ENCODE measurements at regions not wholly inside any gene's neighbourhood (a gene's known extent, or its start where the extent isn't known, plus 50 kb on each side); places are given as distances from the start of the nearest gene placed in this dataset.

DNA sequence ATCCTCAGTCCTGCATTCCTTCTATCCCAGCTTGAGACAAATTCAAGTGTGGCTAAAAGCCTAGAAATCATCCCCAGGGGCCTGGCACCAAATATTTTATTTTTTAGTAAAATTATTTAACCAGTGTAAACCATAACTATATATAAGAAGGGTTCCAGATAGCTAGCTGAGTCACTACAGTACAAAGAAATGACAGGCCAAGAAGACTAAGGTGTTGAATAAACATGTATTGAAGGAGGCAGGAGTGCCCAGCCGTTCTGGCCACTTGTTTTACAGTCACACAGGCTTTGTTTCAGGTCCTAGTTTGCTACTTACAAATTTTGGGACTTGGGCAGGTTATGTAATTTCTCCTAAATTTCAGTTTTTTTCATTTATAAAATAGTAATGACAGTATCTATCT is 225.9 kb upstream of the PITX2 start:
- H3K9ac ChIP-seq (ENCODE audit: low read length), result no peak overlapping the region
- H3K4me1 ChIP-seq (ENCODE audit: insufficient read depth, low read length), result no peaks in the 10 kb centered on the region
- H3K27me3 ChIP-seq (ENCODE audit: control insufficient read depth in 1 of 2, insufficient read depth in 2 of 2, low read length in 2 of 2), result no peaks in the 10 kb centered on the region
- H3K4me3 ChIP-seq (ENCODE audit: low read depth in 1 of 2, low read length in 2 of 2), result no peak overlapping the region
- no peaks in the 10 kb centered on the region for H3K36me3 ChIP-seq (ENCODE audit: insufficient read depth, low read length)
- H3K9me3 ChIP-seq (ENCODE audit: low read length), result no peaks in the 10 kb centered on the region
- H3K27ac ChIP-seq (ENCODE audit: low read depth, low read length), result no peak overlapping the region

DNA sequence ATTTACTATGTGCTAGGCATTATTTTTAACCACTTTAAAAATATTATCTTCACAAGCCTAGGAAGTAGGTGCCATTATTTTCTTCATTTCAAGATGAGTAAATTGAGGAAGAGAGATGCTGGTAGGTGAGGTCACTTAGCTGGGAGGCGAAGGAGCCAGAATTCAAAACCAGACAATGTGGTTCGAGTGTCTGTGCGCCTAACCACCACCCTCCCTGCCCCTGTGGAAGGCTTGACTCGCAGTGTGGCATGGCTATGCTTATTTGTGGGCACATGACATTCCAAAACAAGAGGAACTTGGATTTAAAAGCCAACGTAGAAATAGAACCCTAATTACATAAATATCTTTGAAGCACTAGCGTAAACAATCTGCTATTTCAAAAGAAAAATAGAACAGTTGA is 226.6 kb upstream of the PITX2 start:
- no peaks in the 10 kb centered on the region for H3K36me3 ChIP-seq (ENCODE audit: insufficient read depth, low read length)
- no peak overlapping the region for H3K27ac ChIP-seq (ENCODE audit: low read depth, low read length)
- H3K4me1 ChIP-seq (ENCODE audit: insufficient read depth, low read length), result no peaks in the 10 kb centered on the region
- no peak overlapping the region for H3K9ac ChIP-seq (ENCODE audit: low read length)
- no peaks in the 10 kb centered on the region for H3K27me3 ChIP-seq (ENCODE audit: control insufficient read depth in 1 of 2, insufficient read depth in 2 of 2, low read length in 2 of 2)
- no peaks in the 10 kb centered on the region for H3K9me3 ChIP-seq (ENCODE audit: low read length)
- H3K4me3 ChIP-seq (ENCODE audit: low read depth in 1 of 2, low read length in 2 of 2), result no peak overlapping the region

DNA sequence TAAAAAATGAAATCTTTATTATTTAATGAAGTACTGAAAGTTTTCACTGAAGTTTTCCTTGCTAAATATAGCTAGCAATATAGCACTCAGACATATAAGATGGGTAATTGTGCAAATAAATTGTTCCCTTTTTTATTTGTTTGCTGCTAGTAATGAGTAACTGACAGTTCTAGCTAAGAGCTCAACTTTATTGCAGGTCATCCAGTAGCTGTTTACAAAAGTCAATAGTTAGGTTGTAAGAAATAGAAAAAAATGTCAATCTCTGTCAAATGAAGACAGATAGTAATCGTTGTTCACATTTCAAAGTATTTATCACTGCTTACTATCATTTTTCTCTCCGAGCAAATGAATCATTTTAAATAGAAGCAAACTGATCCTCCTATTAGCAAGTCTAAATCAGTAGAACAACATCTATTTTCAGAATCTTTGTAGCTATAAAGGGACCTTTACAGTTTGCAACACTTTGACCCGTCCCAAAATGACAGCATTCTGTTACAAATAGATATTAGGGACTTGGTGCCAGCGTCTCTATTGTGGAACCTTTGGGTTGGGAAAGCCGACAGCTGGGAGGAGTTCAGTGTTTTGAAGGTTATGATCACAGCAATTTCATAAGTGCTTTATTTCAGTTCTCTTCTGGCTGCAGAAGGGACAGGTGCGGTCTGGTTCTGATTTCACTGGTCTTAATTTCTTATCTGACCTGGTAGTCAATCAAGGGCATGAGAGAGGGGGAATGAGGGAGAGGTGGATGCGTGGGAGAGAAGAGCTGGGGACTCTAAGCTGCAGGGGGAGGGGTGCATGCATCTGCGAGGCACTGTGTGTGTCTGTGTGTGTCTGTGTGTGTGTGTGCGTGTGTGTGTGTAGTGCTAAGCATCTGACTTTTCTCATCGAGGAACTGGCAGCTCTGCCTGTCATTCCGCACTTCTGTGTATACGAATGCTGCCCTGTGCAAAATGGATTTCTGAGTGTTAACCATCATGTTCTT is 227.9 kb upstream of the PITX2 start:
- Histone ChIP-seq H3K36me3 (ENCODE audit: insufficient read depth, low read length) (no peaks in the 10 kb centered on the region), H3K9me3 (ENCODE audit: low read length) (no peaks in the 10 kb centered on the region), H3K9ac (ENCODE audit: low read length) (no peak overlapping the region), H3K4me1 (ENCODE audit: insufficient read depth, low read length) (no peaks in the 10 kb centered on the region), H3K27ac (ENCODE audit: low read depth, low read length) (no peak overlapping the region), H3K4me3 (ENCODE audit: low read depth in 1 of 2, low read length in 2 of 2) (no peak overlapping the region), H3K27me3 (ENCODE audit: control insufficient read depth in 1 of 2, insufficient read depth in 2 of 2, low read length in 2 of 2) (no peaks in the 10 kb centered on the region)

DNA sequence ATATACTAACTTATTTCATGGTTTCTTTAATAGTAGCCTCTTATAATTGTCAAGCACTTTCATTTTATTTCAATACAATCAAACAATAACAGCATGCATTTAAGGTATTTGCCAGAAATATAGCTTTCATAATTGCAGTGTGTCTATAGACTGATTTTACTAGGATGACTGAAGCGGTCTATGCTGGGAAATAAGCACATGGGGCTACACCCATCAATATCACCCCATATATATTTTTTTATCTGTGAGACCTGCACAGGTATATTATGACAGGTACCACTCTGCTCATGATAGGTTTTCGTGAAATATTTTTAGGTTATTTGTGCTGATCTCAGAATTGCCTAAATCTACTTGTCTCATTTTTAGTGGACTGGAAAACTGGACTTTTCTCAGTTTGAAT is 229.1 kb upstream of the PITX2 start:
- no peak overlapping the region for H3K9ac ChIP-seq (ENCODE audit: low read length)
- no peak overlapping the region for H3K4me3 ChIP-seq (ENCODE audit: low read depth in 1 of 2, low read length in 2 of 2)
- H3K9me3 ChIP-seq (ENCODE audit: low read length), result no peaks in the 10 kb centered on the region
- no peaks in the 10 kb centered on the region for H3K36me3 ChIP-seq (ENCODE audit: insufficient read depth, low read length)
- H3K27ac ChIP-seq (ENCODE audit: low read depth, low read length), result no peak overlapping the region
- H3K4me1 ChIP-seq (ENCODE audit: insufficient read depth, low read length), result no peaks in the 10 kb centered on the region
- H3K27me3 ChIP-seq (ENCODE audit: control insufficient read depth in 1 of 2, insufficient read depth in 2 of 2, low read length in 2 of 2), result no peaks in the 10 kb centered on the region

DNA sequence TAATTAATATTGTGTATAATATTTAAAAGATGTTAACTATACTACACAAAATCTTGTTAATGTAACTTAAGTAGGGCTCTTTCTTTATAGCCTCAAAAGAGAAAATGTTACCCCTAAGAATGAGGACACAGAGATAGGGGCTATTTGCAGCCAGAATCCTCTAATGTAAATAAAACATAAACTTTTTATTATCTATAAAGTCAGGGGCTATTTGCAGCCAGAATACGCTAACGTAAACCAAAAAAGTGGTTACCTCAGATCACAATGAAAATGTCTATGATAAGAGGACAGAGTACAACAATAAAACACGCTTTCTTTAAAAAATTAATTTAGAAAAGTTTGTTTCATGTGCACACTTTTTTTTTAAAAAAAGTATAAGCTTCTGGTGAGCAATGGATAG is 229.9 kb upstream of the PITX2 start:
- Histone ChIP-seq H3K36me3 (ENCODE audit: insufficient read depth, low read length) (no peaks in the 10 kb centered on the region), H3K27ac (ENCODE audit: low read depth, low read length) (no peak overlapping the region), H3K27me3 (ENCODE audit: control insufficient read depth in 1 of 2, insufficient read depth in 2 of 2, low read length in 2 of 2) (no peaks in the 10 kb centered on the region), H3K4me1 (ENCODE audit: insufficient read depth, low read length) (no peaks in the 10 kb centered on the region), H3K9me3 (ENCODE audit: low read length) (no peaks in the 10 kb centered on the region), H3K4me3 (ENCODE audit: low read depth in 1 of 2, low read length in 2 of 2) (no peak overlapping the region), H3K9ac (ENCODE audit: low read length) (no peak overlapping the region)

DNA sequence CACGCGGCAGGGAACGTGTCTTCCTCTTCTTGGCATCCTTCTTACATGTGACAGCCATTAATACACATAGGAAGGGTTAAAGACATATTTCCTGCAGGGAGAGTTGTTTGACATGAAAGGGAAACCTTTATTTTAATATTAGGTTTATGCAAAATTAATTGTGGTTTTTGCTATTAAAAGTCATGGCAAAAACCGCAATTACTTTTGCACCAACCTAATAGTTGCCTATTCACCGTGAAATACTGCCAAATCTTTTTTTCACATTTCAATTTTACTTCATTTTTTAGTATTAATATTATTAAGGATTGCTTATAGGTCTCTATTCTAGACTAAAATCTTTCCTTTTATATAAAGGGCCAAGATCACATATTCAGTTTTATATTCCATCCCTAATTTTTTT is 230.4 kb upstream of the PITX2 start:
- no peaks in the 10 kb centered on the region for H3K27me3 ChIP-seq (ENCODE audit: control insufficient read depth in 1 of 2, insufficient read depth in 2 of 2, low read length in 2 of 2)
- H3K4me3 ChIP-seq (ENCODE audit: low read depth in 1 of 2, low read length in 2 of 2), result no peak overlapping the region
- no peak overlapping the region for H3K27ac ChIP-seq (ENCODE audit: low read depth, low read length)
- no peak overlapping the region for H3K9ac ChIP-seq (ENCODE audit: low read length)
- H3K4me1 ChIP-seq (ENCODE audit: insufficient read depth, low read length), result no peaks in the 10 kb centered on the region
- H3K9me3 ChIP-seq (ENCODE audit: low read length), result no peaks in the 10 kb centered on the region
- no peaks in the 10 kb centered on the region for H3K36me3 ChIP-seq (ENCODE audit: insufficient read depth, low read length)

DNA sequence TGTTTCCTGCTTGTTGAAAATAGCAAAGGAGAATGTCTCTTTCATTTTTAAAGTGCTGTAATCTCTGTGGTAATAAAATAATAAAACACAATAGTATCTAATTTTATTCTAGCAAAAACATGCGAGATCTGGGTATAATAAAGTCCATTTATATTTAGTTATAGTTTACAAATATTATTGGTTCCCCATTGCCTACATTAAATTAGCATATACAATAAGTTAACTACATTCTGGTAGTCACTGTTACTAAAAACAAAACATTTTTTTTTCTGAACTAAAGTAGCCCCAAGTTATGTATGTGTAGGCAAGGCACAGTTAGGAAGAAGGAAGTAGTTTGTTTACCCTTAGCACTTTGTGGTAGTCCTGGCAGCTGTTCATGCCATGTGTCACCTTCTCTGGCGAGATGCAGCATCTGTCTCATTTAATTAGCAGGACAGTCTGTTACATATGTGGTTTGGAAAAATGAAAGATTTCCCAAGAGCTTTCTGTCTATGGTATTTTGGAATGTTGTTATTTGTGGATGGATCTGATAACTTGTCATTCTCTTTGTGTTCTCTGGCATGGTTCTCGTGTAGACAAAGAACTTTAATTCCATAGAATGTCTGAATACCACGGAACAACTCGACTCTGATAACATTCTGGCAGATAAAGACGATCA is 231.3 kb upstream of the PITX2 start:
- Histone ChIP-seq H3K4me1 (ENCODE audit: insufficient read depth, low read length) (no peaks in the 10 kb centered on the region), H3K9ac (ENCODE audit: low read length) (no peak overlapping the region), H3K4me3 (ENCODE audit: low read depth in 1 of 2, low read length in 2 of 2) (no peak overlapping the region), H3K27ac (ENCODE audit: low read depth, low read length) (no peak overlapping the region), H3K27me3 (ENCODE audit: control insufficient read depth in 1 of 2, insufficient read depth in 2 of 2, low read length in 2 of 2) (no peaks in the 10 kb centered on the region), H3K36me3 (ENCODE audit: insufficient read depth, low read length) (no peaks in the 10 kb centered on the region), H3K9me3 (ENCODE audit: low read length) (no peaks in the 10 kb centered on the region)

DNA sequence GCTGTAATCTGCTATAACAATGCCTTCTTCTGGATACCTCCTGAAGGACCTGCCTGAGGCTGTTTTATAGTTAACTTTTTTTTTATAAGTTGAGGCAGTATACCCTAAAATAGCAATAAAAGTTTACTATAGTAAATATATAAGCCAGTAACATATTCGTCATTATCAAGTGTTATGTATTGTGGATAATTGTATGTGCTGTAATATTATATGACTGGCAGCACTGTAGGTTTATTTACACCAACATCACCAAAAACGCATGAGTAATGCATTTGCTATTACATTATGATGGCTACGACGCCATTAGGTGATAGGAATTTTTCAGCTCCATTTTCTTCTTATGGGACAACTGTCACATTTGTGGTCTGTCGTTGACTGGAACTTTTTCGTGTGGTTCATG is 237.2 kb upstream of the PITX2 start:
- Histone ChIP-seq H3K27ac (ENCODE audit: low read depth, low read length) (no peak overlapping the region), H3K4me1 (ENCODE audit: insufficient read depth, low read length) (no peaks in the 10 kb centered on the region), H3K9ac (ENCODE audit: low read length) (no peak overlapping the region), H3K4me3 (ENCODE audit: low read depth in 1 of 2, low read length in 2 of 2) (no peak overlapping the region), H3K9me3 (ENCODE audit: low read length) (no peaks in the 10 kb centered on the region), H3K36me3 (ENCODE audit: insufficient read depth, low read length) (no peaks in the 10 kb centered on the region), H3K27me3 (ENCODE audit: control insufficient read depth in 1 of 2, insufficient read depth in 2 of 2, low read length in 2 of 2) (no peaks in the 10 kb centered on the region)

DNA sequence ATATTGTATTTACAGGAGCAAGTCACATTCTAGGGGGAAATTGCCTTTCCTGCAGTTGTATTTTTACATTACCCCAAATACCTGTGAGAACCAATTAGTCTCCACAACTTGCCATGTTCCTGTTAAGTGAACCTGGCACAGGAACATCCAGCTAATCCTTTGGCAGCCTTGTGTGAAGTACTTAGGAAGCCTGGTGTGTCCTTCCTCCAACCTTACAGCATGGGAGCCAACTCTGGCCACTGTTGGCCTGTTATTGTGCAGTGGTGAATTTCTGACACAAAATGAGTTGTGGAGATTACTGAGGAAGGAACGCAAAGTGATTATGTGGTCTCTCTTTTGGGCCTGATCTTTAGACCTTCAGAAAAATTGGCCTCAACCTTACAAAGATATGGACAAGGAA is 238.0 kb upstream of the PITX2 start:
- Histone ChIP-seq H3K36me3 (ENCODE audit: insufficient read depth, low read length) (no peaks in the 10 kb centered on the region), H3K9ac (ENCODE audit: low read length) (no peak overlapping the region), H3K9me3 (ENCODE audit: low read length) (no peaks in the 10 kb centered on the region), H3K4me1 (ENCODE audit: insufficient read depth, low read length) (no peaks in the 10 kb centered on the region), H3K27ac (ENCODE audit: low read depth, low read length) (no peak overlapping the region), H3K4me3 (ENCODE audit: low read depth in 1 of 2, low read length in 2 of 2) (no peak overlapping the region), H3K27me3 (ENCODE audit: control insufficient read depth in 1 of 2, insufficient read depth in 2 of 2, low read length in 2 of 2) (no peaks in the 10 kb centered on the region)

DNA sequence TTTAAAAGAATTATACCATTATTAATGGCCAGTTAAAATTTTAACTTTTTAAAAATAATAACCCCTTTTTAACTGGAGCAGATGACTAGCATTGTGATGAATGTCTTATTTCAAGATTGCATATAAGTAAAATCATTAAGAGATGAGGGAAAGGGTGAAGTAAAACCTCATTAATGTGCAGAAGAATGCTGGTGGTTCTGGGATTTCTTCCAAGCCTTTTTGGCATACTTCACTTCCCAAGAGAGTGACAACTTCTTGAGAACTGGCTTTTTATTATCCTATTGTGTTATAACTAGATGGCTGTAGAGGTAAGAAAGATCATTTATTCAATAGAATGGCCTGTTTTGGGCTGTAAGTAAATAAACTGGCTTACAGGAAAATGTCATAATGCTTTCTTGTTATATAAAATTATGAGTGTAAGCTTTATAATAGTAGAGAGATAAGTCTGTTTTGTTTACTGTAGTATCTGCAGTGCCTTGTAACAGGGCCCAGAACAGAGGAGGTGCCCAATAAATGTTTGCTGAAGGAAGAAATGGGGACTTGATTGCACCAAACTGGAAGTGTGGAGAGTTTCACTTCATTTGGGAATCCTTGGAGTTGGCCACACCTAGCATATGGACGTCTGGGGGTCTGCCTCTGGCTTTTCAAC is 242.9 kb upstream of the PITX2 start:
- Histone ChIP-seq H3K4me1 (ENCODE audit: insufficient read depth, low read length) (no peaks in the 10 kb centered on the region), H3K4me3 (ENCODE audit: low read depth in 1 of 2, low read length in 2 of 2) (no peak overlapping the region), H3K9ac (ENCODE audit: low read length) (no peak overlapping the region), H3K36me3 (ENCODE audit: insufficient read depth, low read length) (no peaks in the 10 kb centered on the region), H3K27me3 (ENCODE audit: control insufficient read depth in 1 of 2, insufficient read depth in 2 of 2, low read length in 2 of 2) (no peaks in the 10 kb centered on the region), H3K27ac (ENCODE audit: low read depth, low read length) (no peak overlapping the region), H3K9me3 (ENCODE audit: low read length) (no peaks in the 10 kb centered on the region)

DNA sequence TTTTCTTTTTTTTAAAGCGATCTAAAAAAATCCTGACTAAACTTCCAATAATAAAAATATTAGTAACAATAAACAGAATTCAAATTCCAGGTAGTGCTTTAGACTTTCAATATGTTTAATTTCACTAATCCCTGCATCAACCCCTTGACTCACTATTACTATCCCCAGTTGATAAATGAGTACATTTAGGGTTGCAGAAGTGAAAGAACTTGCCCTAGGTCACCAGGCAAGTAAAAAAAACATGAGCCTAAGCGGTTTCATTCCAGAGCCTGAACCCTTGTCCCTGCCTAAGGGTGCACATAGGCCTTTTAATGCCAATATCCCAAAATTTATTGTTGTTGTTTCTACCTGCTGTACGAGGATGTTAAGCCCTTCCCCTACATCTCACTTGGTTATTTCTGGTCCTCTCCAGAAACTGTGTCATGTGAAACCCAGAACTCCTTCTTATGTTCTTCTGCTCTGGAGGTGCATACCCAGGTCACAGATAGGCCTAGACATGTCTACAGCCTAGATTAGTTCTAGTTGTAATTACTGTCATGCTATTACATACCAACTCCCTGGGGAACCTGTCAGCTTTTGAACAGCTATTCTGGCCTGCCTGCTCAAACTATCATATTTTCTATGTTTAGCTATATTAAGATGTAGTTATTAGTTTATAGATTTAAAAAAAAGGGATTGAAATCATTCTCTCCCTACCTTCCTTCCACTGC is 244.5 kb upstream of the PITX2 start:
- H3K4me1 ChIP-seq (ENCODE audit: insufficient read depth, low read length), result no peaks in the 10 kb centered on the region
- no peaks in the 10 kb centered on the region for H3K27me3 ChIP-seq (ENCODE audit: control insufficient read depth in 1 of 2, insufficient read depth in 2 of 2, low read length in 2 of 2)
- no peak overlapping the region for H3K4me3 ChIP-seq (ENCODE audit: low read depth in 1 of 2, low read length in 2 of 2)
- H3K9me3 ChIP-seq (ENCODE audit: low read length), result no peaks in the 10 kb centered on the region
- H3K36me3 ChIP-seq (ENCODE audit: insufficient read depth, low read length), result no peaks in the 10 kb centered on the region
- H3K27ac ChIP-seq (ENCODE audit: low read depth, low read length), result no peak overlapping the region
- no peak overlapping the region for H3K9ac ChIP-seq (ENCODE audit: low read length)

All from muscle layer of colon (tissue), 2 donors.